Fibroblast of lung (primary cell): ENCODE measurements at regions not wholly inside any gene's neighbourhood (a gene's known extent, or its start where the extent isn't known, plus 50 kb on each side); places are given as distances from the start of the nearest gene placed in this dataset.

Experiments
- DNase-seq, 2 donors: peaks; one replicate each; pipeline versions ENCODE4 v3.0.0 to v3.0.0-alpha.2; 2010; ENCODE audit warnings: low read depth in 2 of 2
- H2AFZ ChIP-seq: 2 replicates; pipeline ENCODE4 v1.5.1; 2012; ENCODE audit warnings: low read length, control low read depth, inconsistent platforms
- H3K27ac ChIP-seq: 2 replicates; pipeline ENCODE4 v1.5.1; 2011; ENCODE audit warnings: low read length, control low read depth; ENCODE audit not compliant: insufficient read depth
- H3K27me3 ChIP-seq: 2 replicates; pipeline ENCODE4 v1.5.1; 2011; ENCODE audit warnings: mild to moderate bottlenecking, low read length; ENCODE audit not compliant: control insufficient read depth, insufficient read depth
- H3K36me3 ChIP-seq: 2 replicates; pipeline ENCODE4 v1.5.1; 2011; ENCODE audit warnings: low read length; ENCODE audit not compliant: control insufficient read depth, insufficient read depth
- H3K4me1 ChIP-seq: 2 replicates; pipeline ENCODE4 v1.5.1; 2011; ENCODE audit warnings: low read length; ENCODE audit not compliant: control insufficient read depth, insufficient read depth; ENCODE audit errors: extremely low read depth
- H3K4me2 ChIP-seq: 2 replicates; pipeline ENCODE4 v1.5.1; 2011; ENCODE audit warnings: low read length, control low read depth; ENCODE audit not compliant: insufficient read depth; ENCODE audit errors: extremely low read depth
- H3K4me3 ChIP-seq, 4 experiments: fragments of 200-600 bp in 1 of 4; sonication (generic) in 1 of 4; replicated peaks in 1 of 4; 2 replicates each; pipeline ENCODE4 v1.5.1; 2011 to 2016; ENCODE audit warnings: low read length in 4 of 4, low read depth in 3 of 4, mild to moderate bottlenecking in 3 of 4, control low read depth in 2 of 4, inconsistent platforms in 1 of 4, mixed read lengths in 1 of 4; ENCODE audit not compliant: insufficient read depth in 1 of 4; ENCODE audit errors: control extremely low read depth in 1 of 4
- H3K79me2 ChIP-seq: 2 replicates; pipeline ENCODE4 v1.5.1; 2012; ENCODE audit warnings: mild to moderate bottlenecking, low read length, inconsistent platforms; ENCODE audit not compliant: control insufficient read depth, insufficient read depth
- H3K9ac ChIP-seq: 2 replicates; pipeline ENCODE4 v1.5.1; 2011; ENCODE audit warnings: mild to moderate bottlenecking, low read length, control low read depth; ENCODE audit not compliant: insufficient read depth
- H3K9me3 ChIP-seq: 2 replicates; pipeline ENCODE4 v1.5.1; 2012; ENCODE audit warnings: low read depth, low read length; ENCODE audit not compliant: control insufficient read depth, insufficient read depth
- H4K20me1 ChIP-seq: 2 replicates; pipeline ENCODE4 v1.5.1; 2011; ENCODE audit warnings: low read length; ENCODE audit not compliant: control insufficient read depth, insufficient read depth; ENCODE audit errors: extremely low read depth
- EZH2 ChIP-seq: IDR thresholded peaks from 2 replicates; pipeline ENCODE4 v1.5.1; 2012; ENCODE audit warnings: low read length, control low read depth, mild to moderate bottlenecking; ENCODE audit errors: missing control alignments
- TF ChIP-seq, protein P1 (sequence below), 2 donors: IDR thresholded peaks in 1 of 2; conservative IDR thresholded peaks in 1 of 2; 1 replicate in 1 of 2; 2 replicates in 1 of 2; pipeline ENCODE4 v1.5.1; 2011 to 2012; ENCODE audit warnings: low read length in 2 of 2, control low read depth in 1 of 2, inconsistent platforms in 1 of 2, low read depth in 1 of 2, mild to moderate bottlenecking in 1 of 2

DNA sequence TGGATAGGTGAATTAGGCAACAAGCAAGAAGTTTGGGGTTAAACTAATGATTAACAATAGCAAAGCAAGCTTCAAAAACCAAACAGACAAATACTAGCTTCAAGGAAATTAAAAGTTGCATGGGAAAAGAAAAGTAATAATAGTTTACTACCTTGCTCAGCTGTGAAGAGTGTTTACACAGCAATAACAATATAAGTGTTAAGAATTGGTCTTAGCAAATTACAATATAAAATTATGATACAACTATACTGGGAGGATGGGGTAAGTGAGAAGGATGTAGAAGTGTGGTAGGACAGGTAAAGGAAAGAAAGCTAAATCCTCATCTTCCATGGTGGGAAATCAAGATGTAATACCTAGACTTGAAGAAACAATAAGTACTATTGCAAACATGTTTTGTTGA, 137.7 kb upstream of the MAFB start:
- Histone ChIP-seq H3K79me2 (no peaks in the 10 kb centered on the region), H3K36me3 (no peaks in the 10 kb centered on the region), H3K27ac (no peak overlapping the region), H3K9me3 (no peaks in the 10 kb centered on the region), H3K27me3 (no peaks in the 10 kb centered on the region), H4K20me1 (no peaks in the 10 kb centered on the region), H3K9ac (no peak overlapping the region), H3K4me3 (no peak overlapping the region), H3K4me2 (no peak overlapping the region), H2AFZ (no peak overlapping the region), H3K4me1 (no peaks in the 10 kb centered on the region)
- no peak for TF ChIP-seq EZH2
- TF ChIP-seq, protein P1, sequence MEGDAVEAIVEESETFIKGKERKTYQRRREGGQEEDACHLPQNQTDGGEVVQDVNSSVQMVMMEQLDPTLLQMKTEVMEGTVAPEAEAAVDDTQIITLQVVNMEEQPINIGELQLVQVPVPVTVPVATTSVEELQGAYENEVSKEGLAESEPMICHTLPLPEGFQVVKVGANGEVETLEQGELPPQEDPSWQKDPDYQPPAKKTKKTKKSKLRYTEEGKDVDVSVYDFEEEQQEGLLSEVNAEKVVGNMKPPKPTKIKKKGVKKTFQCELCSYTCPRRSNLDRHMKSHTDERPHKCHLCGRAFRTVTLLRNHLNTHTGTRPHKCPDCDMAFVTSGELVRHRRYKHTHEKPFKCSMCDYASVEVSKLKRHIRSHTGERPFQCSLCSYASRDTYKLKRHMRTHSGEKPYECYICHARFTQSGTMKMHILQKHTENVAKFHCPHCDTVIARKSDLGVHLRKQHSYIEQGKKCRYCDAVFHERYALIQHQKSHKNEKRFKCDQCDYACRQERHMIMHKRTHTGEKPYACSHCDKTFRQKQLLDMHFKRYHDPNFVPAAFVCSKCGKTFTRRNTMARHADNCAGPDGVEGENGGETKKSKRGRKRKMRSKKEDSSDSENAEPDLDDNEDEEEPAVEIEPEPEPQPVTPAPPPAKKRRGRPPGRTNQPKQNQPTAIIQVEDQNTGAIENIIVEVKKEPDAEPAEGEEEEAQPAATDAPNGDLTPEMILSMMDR (conservative IDR thresholded peaks at IDR 0.05 in 1 of 2, IDR thresholded peaks at IDR 0.05 in 1 of 2; ENCODE audit: low read depth in 1 of 2, low read length in 2 of 2) = no peak
- no peak for DNase-seq

DNA sequence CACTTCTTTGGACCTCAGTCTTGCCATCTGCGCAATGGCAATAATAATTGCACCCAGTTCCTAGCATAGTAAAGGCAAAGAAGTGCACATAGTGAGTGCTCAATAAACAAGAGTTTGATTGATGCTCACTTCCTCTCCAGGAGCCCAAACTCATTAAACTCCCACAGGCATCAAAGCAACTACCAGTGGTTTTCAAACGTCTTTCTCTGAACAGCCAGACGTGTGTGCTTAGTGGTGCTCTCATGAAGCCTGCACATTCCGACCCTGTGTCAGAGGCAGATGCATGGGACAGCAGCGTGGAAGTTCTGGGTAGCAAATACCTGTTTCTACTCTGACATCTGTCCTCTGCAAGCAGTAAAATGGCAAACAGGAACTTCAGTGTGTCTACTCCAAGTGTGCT, 146.3 kb upstream of the MAFB start:
- Histone ChIP-seq H4K20me1 (no peaks in the 10 kb centered on the region), H2AFZ (no peak overlapping the region), H3K36me3 (no peaks in the 10 kb centered on the region), H3K9me3 (no peaks in the 10 kb centered on the region), H3K4me2 (no peak overlapping the region), H3K4me1 (no peaks in the 10 kb centered on the region), H3K79me2 (no peaks in the 10 kb centered on the region), H3K27me3 (no peaks in the 10 kb centered on the region), H3K4me3 (no peak overlapping the region), H3K27ac (no peak overlapping the region), H3K9ac (no peak overlapping the region)
- TF ChIP-seq, protein P1 (conservative IDR thresholded peaks at IDR 0.05 in 1 of 2, IDR thresholded peaks at IDR 0.05 in 1 of 2; ENCODE audit: low read depth in 1 of 2, low read length in 2 of 2) = no peak
- DNase-seq = no peak

DNA sequence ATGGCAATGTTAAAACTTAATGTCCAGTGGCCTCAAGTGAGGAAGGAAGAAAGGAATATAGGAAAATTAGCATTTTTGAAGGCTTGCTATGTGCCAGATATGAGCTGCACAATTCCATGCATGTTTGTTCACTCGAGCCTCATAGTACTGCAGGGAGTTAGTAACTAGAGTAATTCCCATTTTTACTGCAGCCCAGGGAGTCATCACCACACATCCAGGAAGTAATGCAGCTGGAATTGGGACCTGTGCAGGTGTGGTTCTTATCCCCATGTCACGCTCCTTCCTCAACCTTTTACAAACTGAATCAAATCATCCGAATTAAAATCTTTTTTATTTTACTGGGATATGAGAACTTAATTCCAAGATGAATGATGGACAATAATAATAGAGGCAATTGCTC, 149.5 kb upstream of the MAFB start:
- TF ChIP-seq EZH2 = no peak
- TF ChIP-seq, protein P1 (conservative IDR thresholded peaks at IDR 0.05 in 1 of 2, IDR thresholded peaks at IDR 0.05 in 1 of 2; ENCODE audit: low read depth in 1 of 2, low read length in 2 of 2) = no peak
- Histone ChIP-seq H3K36me3 (no peaks in the 10 kb centered on the region), H4K20me1 (no peaks in the 10 kb centered on the region), H3K27me3 (no peaks in the 10 kb centered on the region), H2AFZ (no peak overlapping the region), H3K4me1 (no peaks in the 10 kb centered on the region), H3K9me3 (no peaks in the 10 kb centered on the region), H3K4me3 (no peak overlapping the region), H3K79me2 (no peaks in the 10 kb centered on the region), H3K4me2 (no peak overlapping the region), H3K27ac (no peak overlapping the region), H3K9ac (no peak overlapping the region)
- no peak for DNase-seq
